SK-N-SH (cell line): ENCODE measurements at regions not wholly inside any gene's neighbourhood (a gene's known extent, or its start where the extent isn't known, plus 50 kb on each side); places are given as distances from the start of the nearest gene placed in this dataset.

Experiments
- CTCF ChIA-PET: fragments of 300-600, 350-600 bp; formaldehyde crosslinking; extraction: SDS; loops from one replicate; lab custom pipeline; 2021; lab: Yijun Ruan, JAX
- POLR2A ChIA-PET: fragments of 350-600 bp; sonication (Branson Sonifier 250); formaldehyde crosslinking; extraction: SDS; loops from one replicate; lab custom pipeline; 2020; ENCODE audit warnings: antibody characterized with exemption, inconsistent platforms; lab: Yijun Ruan, JAX
- DNase-seq: peaks from one replicate; pipeline ENCODE4 v3.0.0; 2012
- H2AFZ ChIP-seq: fragments of 200-600 bp; sonication (generic); 2 replicates; pipeline ENCODE4 v1.8.1; 2016; ENCODE audit warnings: antibody characterized with exemption, mild to moderate bottlenecking, low read depth
- H3F3A ChIP-seq: fragments of 200-600 bp; sonication (generic); replicated peaks from 2 replicates; pipeline ENCODE3; 2016; ENCODE audit warnings: antibody characterized with exemption, mild to moderate bottlenecking; ENCODE audit not compliant: insufficient read depth
- H3K27ac ChIP-seq, 2 experiments: fragments of 200-500 bp in 1 of 2; fragments of 200-600 bp in 1 of 2; sonication (Bioruptor generic) in 1 of 2; sonication (generic), shearing (Covaris generic) in 1 of 2; 2 replicates each; pipeline versions ENCODE4 v1.5.1 to v1.6.1; 2014 to 2016; ENCODE audit warnings: low read depth in 2 of 2, inconsistent platforms in 1 of 2, low read length in 1 of 2, mild to moderate bottlenecking in 1 of 2, mixed read lengths in 1 of 2
- H3K27me3 ChIP-seq: fragments of 200-600 bp; sonication (generic), shearing (Covaris generic); 2 replicates; pipeline ENCODE4 v1.6.1; 2016; ENCODE audit warnings: mixed run types; ENCODE audit not compliant: insufficient read depth
- H3K36me3 ChIP-seq, 2 experiments: fragments of 200-500 bp in 1 of 2; fragments of 200-600 bp in 1 of 2; sonication (Bioruptor generic) in 1 of 2; sonication (generic) in 1 of 2; replicated peaks in 1 of 2; 2 replicates each; pipeline versions ENCODE3 to v1.5.1; 2014 to 2016; ENCODE audit warnings: low read length in 1 of 2, mild to moderate bottlenecking in 1 of 2; ENCODE audit not compliant: insufficient read depth in 2 of 2, control insufficient read depth in 1 of 2
- H3K4me1 ChIP-seq, 2 experiments: fragments of 200-500 bp in 1 of 2; fragments of 200-600 bp in 1 of 2; sonication (Bioruptor generic) in 1 of 2; sonication (generic), shearing (Covaris generic) in 1 of 2; 2 replicates each; pipeline versions ENCODE4 v1.5.1 to v1.6.1; 2014 to 2016; ENCODE audit warnings: low read depth in 1 of 2, low read length in 1 of 2, mixed run types in 1 of 2; ENCODE audit not compliant: insufficient read depth in 2 of 2, control insufficient read depth in 1 of 2
- H3K4me2 ChIP-seq: fragments of 200-600 bp; sonication (generic), shearing (Covaris generic); 2 replicates; pipeline ENCODE4 v1.6.1; 2017; ENCODE audit warnings: mixed run types
- H3K4me3 ChIP-seq, 2 experiments: fragments of 200-500 bp in 1 of 2; fragments of 200-600 bp in 1 of 2; sonication (Bioruptor generic) in 1 of 2; sonication (generic), shearing (Covaris generic) in 1 of 2; 2 replicates each; pipeline versions ENCODE4 v1.5.1 to v1.8.1; 2014 to 2016; ENCODE audit warnings: low read depth in 2 of 2, inconsistent platforms in 1 of 2, low read length in 1 of 2, mild to moderate bottlenecking in 1 of 2, mixed read lengths in 1 of 2, moderate library complexity in 1 of 2
- H3K79me2 ChIP-seq: fragments of 200-600 bp; sonication (generic); 2 replicates; pipeline ENCODE4 v1.8.1; 2017; ENCODE audit warnings: mild to moderate bottlenecking; ENCODE audit not compliant: insufficient read depth
- H3K9ac ChIP-seq: fragments of 200-600 bp; sonication (generic); 2 replicates; pipeline ENCODE4 v1.6.1; 2017; ENCODE audit warnings: mixed run types
- H3K9me2 ChIP-seq: fragments of 200-600 bp; sonication (generic); 2 replicates; pipeline ENCODE4 v1.6.1; 2017; ENCODE audit warnings: mixed run types
- H3K9me3 ChIP-seq: fragments of 200-600 bp; sonication (generic); 2 replicates; pipeline ENCODE4 v1.6.1; 2017; ENCODE audit warnings: mixed run types, mild to moderate bottlenecking, moderate library complexity
- H4K20me1 ChIP-seq: fragments of 200-600 bp; sonication (generic); 2 replicates; pipeline ENCODE4 v1.6.1; 2017; ENCODE audit warnings: mild to moderate bottlenecking, mixed run types; ENCODE audit not compliant: insufficient read depth
- EZH2phosphoT487 ChIP-seq: fragments of 200-600 bp; sonication (generic); IDR thresholded peaks from 2 replicates; pipeline ENCODE4 v1.6.1; 2017; ENCODE audit warnings: low read depth, mixed run types, mild to moderate bottlenecking, antibody characterized with exemption, moderate library complexity, borderline replicate concordance
- FOSL2 ChIP-seq: IDR thresholded peaks from 2 replicates; pipeline ENCODE4 v1.4.0; 2012; ENCODE audit warnings: low read depth, mild to moderate bottlenecking, moderate library complexity, borderline replicate concordance
- GATA2 ChIP-seq: sonication (generic); formaldehyde crosslinking; IDR thresholded peaks from 2 replicates; pipeline ENCODE4 v1.5.0; 2020; ENCODE audit warnings: mild to moderate bottlenecking, missing genetic modification reagents
- MAX ChIP-seq: IDR thresholded peaks from 2 replicates; pipeline ENCODE4 v1.4.0; 2012; ENCODE audit warnings: low read depth
- MEF2A ChIP-seq: IDR thresholded peaks from 2 replicates; pipeline ENCODE4 v1.4.0; 2012; ENCODE audit warnings: low read depth, borderline replicate concordance
- MXI1 ChIP-seq: IDR thresholded peaks from 2 replicates; pipeline ENCODE4 v1.6.1; 2012; ENCODE audit warnings: mild to moderate bottlenecking, low read depth, low read length, improper control_type of control experiment
- NFIC ChIP-seq: IDR thresholded peaks from 2 replicates; pipeline ENCODE4 v1.4.0; 2012; ENCODE audit warnings: borderline replicate concordance
- NRF1 ChIP-seq: IDR thresholded peaks from 2 replicates; pipeline ENCODE4 v1.6.1; 2012; ENCODE audit warnings: low read depth, mild to moderate bottlenecking, low read length
- PBX3 ChIP-seq: IDR thresholded peaks from 2 replicates; pipeline ENCODE4; 2012
- POLR2AphosphoS5 ChIP-seq: IDR thresholded peaks from 2 replicates; pipeline ENCODE4 v1.6.1; 2012; ENCODE audit warnings: low read depth, low read length
- RCOR1 ChIP-seq: fragments of 150-350 bp; IDR thresholded peaks from 2 replicates; pipeline ENCODE4 v1.6.1; 2017; ENCODE audit warnings: antibody characterized with exemption, low read length
- REST ChIP-seq: IDR thresholded peaks from 2 replicates; pipeline ENCODE4 v1.6.1; 2012; ENCODE audit warnings: mild to moderate bottlenecking, low read depth, low read length, moderate library complexity
- SIN3A ChIP-seq: IDR thresholded peaks from 2 replicates; pipeline ENCODE4 v1.6.1; 2012; ENCODE audit warnings: low read depth, mild to moderate bottlenecking, low read length, moderate library complexity, borderline replicate concordance
- SMC3 ChIP-seq: IDR thresholded peaks from 2 replicates; pipeline ENCODE4 v1.6.1; 2012; ENCODE audit warnings: low read depth, low read length, improper control_type of control experiment
- USF1 ChIP-seq: IDR thresholded peaks from 2 replicates; pipeline ENCODE4 v1.4.0; 2012; ENCODE audit warnings: low read depth, borderline replicate concordance
- USF2 ChIP-seq: fragments of 150-350 bp; IDR thresholded peaks from 2 replicates; pipeline ENCODE4 v1.6.1; 2017; ENCODE audit warnings: antibody characterized with exemption, low read length, low read depth, borderline replicate concordance
- YY1 ChIP-seq: IDR thresholded peaks from 2 replicates; pipeline ENCODE4 v1.4.0; 2012; ENCODE audit warnings: low read depth, mild to moderate bottlenecking
- WGBS: methylation state at CpG from one replicate; pipeline ENCODE4 v1.1.6; 2017; ENCODE audit warnings: low lambda C conversion rate; 5-methylcytosine and 5-hydroxymethylcytosine counted together

GRCh38 chr6:25199544-25199943, 79.6 kb upstream of the CARMIL1 start:
- H3K4me1 ChIP-seq: peaks cover 0 to 10% of the 10 kb centered on the region in 2 experiments; a peak in 2 of 4 replicates
- H2AFZ ChIP-seq: no peak overlapping the region
- H4K20me1 ChIP-seq: no peaks in the 10 kb centered on the region
- H3F3A ChIP-seq: peaks cover 19% of the 10 kb centered on the region
- H3K9ac ChIP-seq: no peak overlapping the region
- H3K27me3 ChIP-seq: no peaks in the 10 kb centered on the region
- no peak for DNase-seq
- no peak overlapping the region for H3K27ac ChIP-seq
- H3K9me2 ChIP-seq: no peaks in the 10 kb centered on the region
- H3K9me3 ChIP-seq: no peaks in the 10 kb centered on the region
- H3K4me2 ChIP-seq: no peak overlapping the region
- H3K79me2 ChIP-seq: no peaks in the 10 kb centered on the region
- ChIA-PET POLR2A (no interaction called here), CTCF (interaction anchor here (2.6 kb wide), 1 partner anchor 24 kb away, joined by 8 read pairs; no protein-coding TSS in a partner anchor)
- 100% methylated on average over 2 of the region's 2 CpGs for WGBS
- no peak overlapping the region for H3K4me3 ChIP-seq
- H3K36me3 ChIP-seq: no peaks in the 10 kb centered on the region
- TF ChIP-seq FOSL2 (no peak), EZH2phosphoT487 (no peak), MEF2A (no peak), NFIC (no peak), SMC3 (no peak), MXI1 (no peak), USF1 (no peak), RCOR1 (no peak), YY1 (no peak), MAX (no peak), SIN3A (no peak), USF2 (no peak), PBX3 (no peak), REST (no peak), NRF1 (no peak), GATA2 (CRISPR knock-in tag) (no peak), POLR2AphosphoS5 (no peak)
